Esophagus muscularis mucosa (tissue), 4 donors: ENCODE measurements at regions not wholly inside any gene's neighbourhood (a gene's known extent, or its start where the extent isn't known, plus 50 kb on each side); places are given as distances from the start of the nearest gene placed in this dataset.

Source experiments
- DNase-seq: peaks from one replicate; pipeline ENCODE4 v3.0.0-alpha.2; 2017; ENCODE audit errors: extremely low spot score
- H3K27ac ChIP-seq, 4 donors: fragments of 200-600 bp; sonication (generic); replicated peaks in 1 of 4; 1 replicate in 3 of 4; 2 replicates in 1 of 4; pipeline ENCODE4 v1.5.1; 2016 to 2019; ENCODE audit warnings: mild to moderate bottlenecking in 1 of 4
- H3K27me3 ChIP-seq, 4 donors: fragments of 200-600 bp; sonication (generic); one replicate each; pipeline versions ENCODE4 v1.5.1 to v1.6.0; 2016 to 2019
- H3K36me3 ChIP-seq, 4 donors: fragments of 200-600 bp; sonication (generic); one replicate each; pipeline ENCODE4 v1.5.1; 2016 to 2019
- H3K4me1 ChIP-seq, 4 donors: fragments of 200-600 bp; sonication (generic); one replicate each; pipeline ENCODE4 v1.5.1; 2016 to 2019
- H3K4me3 ChIP-seq, 4 donors: fragments of 200-600 bp; sonication (generic); 1 replicate in 2 of 4; 2 replicates in 2 of 4; pipeline ENCODE4 v1.5.1; 2016 to 2019; ENCODE audit warnings: mild to moderate bottlenecking in 4 of 4, moderate library complexity in 1 of 4
- H3K9me3 ChIP-seq, 4 donors: fragments of 200-600 bp; sonication (generic); 1 replicate in 3 of 4; 2 replicates in 1 of 4; pipeline ENCODE4 v1.5.1; 2016 to 2019
- CTCF ChIP-seq, 3 experiments: fragments of 200-600 bp in 2 of 3; fragments of 450-650 bp in 1 of 3; sonication (generic) in 2 of 3; IDR thresholded peaks; one replicate each; pipeline ENCODE4 v1.5.1; 2017 to 2019; ENCODE audit warnings: antibody characterized with exemption in 3 of 3, mild to moderate bottlenecking in 2 of 3, moderate library complexity in 1 of 3
- EP300 ChIP-seq: sonication (generic); formaldehyde crosslinking; IDR thresholded peaks from one replicate; pipeline ENCODE4 v1.6.1; 2017; ENCODE audit warnings: antibody characterized with exemption
- POLR2A ChIP-seq: fragments of 450-650 bp; IDR thresholded peaks from one replicate; pipeline ENCODE4 v1.6.1; 2017; ENCODE audit warnings: antibody characterized with exemption, moderate library complexity, mild to moderate bottlenecking, low read depth
- POLR2AphosphoS5 ChIP-seq, 2 donors: sonication (generic); formaldehyde crosslinking; IDR thresholded peaks; one replicate each; pipeline ENCODE4 v1.6.1; 2017; ENCODE audit warnings: antibody characterized with exemption in 2 of 2
- WGBS: methylation state at CpG from one replicate; pipeline ENCODE4 v1.1.5; 2018; 5-methylcytosine and 5-hydroxymethylcytosine counted together
- intact Hi-C: fragments of 100-400 bp; cut with DNase I; formaldehyde crosslinking; loops from one replicate; pipeline ENCODE4 v1.15.1; 2023

- Histone ChIP-seq H3K27ac (no peak overlapping the region), H3K4me3 (no peak overlapping the region), H3K9me3 (no peaks in the 10 kb centered on the region), H3K27me3 (no peaks in the 10 kb centered on the region), H3K4me1 (peaks cover 0 to 12% (median 3%) of the 10 kb centered on the region in 4 donors), H3K36me3 (no peaks in the 10 kb centered on the region)
- TF ChIP-seq CTCF (IDR thresholded peaks at IDR 0.05) = no peak
- no peak for TF ChIP-seq POLR2AphosphoS5 (IDR thresholded peaks at IDR 0.05)
- no peak for TF ChIP-seq EP300
- no peak for TF ChIP-seq POLR2A
- WGBS = 94% methylated on average over 6 of the region's 6 CpGs
- DNase-seq = no peak
- intact Hi-C loops = no loop called here
Observed at GRCh38 chr4:151952711-151953254, 192.0 kb upstream of the GATB start.

GRCh38 chr4:151952137-151952536, 191.3 kb upstream of the GATB start:
- peaks cover 0 to 3% (median 2%) of the 10 kb centered on the region in 4 donors for H3K9me3 ChIP-seq
- intact Hi-C loops = no loop called here
- H3K36me3 ChIP-seq = no peaks in the 10 kb centered on the region
- H3K27me3 ChIP-seq = no peaks in the 10 kb centered on the region
- no peak overlapping the region for H3K4me3 ChIP-seq
- 67% methylated on average over 4 of the region's 4 CpGs for WGBS
- no peak for TF ChIP-seq POLR2AphosphoS5 (IDR thresholded peaks at IDR 0.05)
- TF ChIP-seq CTCF (IDR thresholded peaks at IDR 0.05) = no peak
- no peak for TF ChIP-seq EP300
- no peak for TF ChIP-seq POLR2A
- DNase-seq = no peak
- no peak overlapping the region for H3K27ac ChIP-seq
- peaks cover 0 to 12% (median 3%) of the 10 kb centered on the region in 4 donors for H3K4me1 ChIP-seq

- Histone ChIP-seq H3K27ac (no peak overlapping the region), H3K4me1 (peaks cover 0 to 12% (median 3%) of the 10 kb centered on the region in 4 donors), H3K27me3 (no peaks in the 10 kb centered on the region), H3K36me3 (no peaks in the 10 kb centered on the region), H3K9me3 (peaks cover 0 to 8% (median 4%) of the 10 kb centered on the region in 4 donors), H3K4me3 (no peak overlapping the region)
- WGBS = 53% methylated on average over 5 of the region's 5 CpGs
- DNase-seq = no peak
- no peak for TF ChIP-seq EP300
- no peak for TF ChIP-seq POLR2A
- TF ChIP-seq POLR2AphosphoS5 (IDR thresholded peaks at IDR 0.05) = no peak
- TF ChIP-seq CTCF (IDR thresholded peaks at IDR 0.05) = no peak
- intact Hi-C loops = no loop called here
Observed at GRCh38 chr4:151951671-151952050, 190.9 kb upstream of the GATB start.

- Histone ChIP-seq H3K36me3 (no peaks in the 10 kb centered on the region), H3K4me1 (peaks cover 0 to 12% (median 3%) of the 10 kb centered on the region in 4 donors), H3K4me3 (no peak overlapping the region), H3K27ac (no peak overlapping the region), H3K27me3 (no peaks in the 10 kb centered on the region), H3K9me3 (peaks cover 0 to 9% (median 5%) of the 10 kb centered on the region in 4 donors)
- WGBS = 62% methylated on average over 12 of the region's 12 CpGs
- intact Hi-C loops = no loop called here
- TF ChIP-seq POLR2AphosphoS5 (IDR thresholded peaks at IDR 0.05) = no peak
- TF ChIP-seq CTCF (IDR thresholded peaks at IDR 0.05) = no peak
- no peak for TF ChIP-seq POLR2A
- no peak for TF ChIP-seq EP300
- DNase-seq = no peak
Observed at GRCh38 chr4:151950993-151951670, 190.3 kb upstream of the GATB start.
